Keratinocyte (primary cell): ENCODE measurements at regions not wholly inside any gene's neighbourhood (a gene's known extent, or its start where the extent isn't known, plus 50 kb on each side); places are given as distances from the start of the nearest gene placed in this dataset.

Experiments
- EZH2 ChIP-seq: IDR thresholded peaks from one replicate; pipeline ENCODE4 v1.6.1; 2012; ENCODE audit warnings: inconsistent platforms, mild to moderate bottlenecking, low read length, moderate library complexity
- TF ChIP-seq, protein P1 (sequence below), 3 experiments: IDR thresholded peaks in 1 of 3; conservative IDR thresholded peaks in 1 of 3; optimal IDR thresholded peaks in 1 of 3; 2 replicates in 2 of 3; 3 replicates in 1 of 3; pipeline versions ENCODE3 to v1.5.1; 2011; ENCODE audit warnings: low read length in 3 of 3, mild to moderate bottlenecking in 3 of 3, moderate library complexity in 2 of 3, control low read depth in 1 of 3, inconsistent platforms in 1 of 3; ENCODE audit not compliant: insufficient read depth in 2 of 3; ENCODE audit errors: extremely low read depth in 1 of 3

DNA sequence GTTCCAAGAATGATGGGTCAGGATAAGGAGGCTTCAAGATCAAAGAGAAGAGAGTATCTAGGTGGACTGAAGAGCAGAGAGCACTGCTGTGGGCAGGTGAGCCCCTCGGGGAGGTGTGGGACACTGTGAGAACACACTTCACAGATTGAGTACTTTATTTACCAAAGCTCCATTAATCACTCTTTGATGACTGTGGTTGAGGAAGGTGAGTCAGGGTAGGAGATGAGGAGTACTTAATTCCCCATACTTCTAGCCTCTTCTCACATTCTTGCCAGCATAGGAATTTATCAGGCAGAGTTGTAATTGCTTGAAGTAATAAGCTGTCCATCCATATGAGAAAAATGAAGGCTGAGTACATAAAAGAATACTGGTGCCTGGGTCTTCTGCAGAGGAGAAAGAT, 375.3 kb downstream of the PCDH10 start:
- TF ChIP-seq, protein P1, sequence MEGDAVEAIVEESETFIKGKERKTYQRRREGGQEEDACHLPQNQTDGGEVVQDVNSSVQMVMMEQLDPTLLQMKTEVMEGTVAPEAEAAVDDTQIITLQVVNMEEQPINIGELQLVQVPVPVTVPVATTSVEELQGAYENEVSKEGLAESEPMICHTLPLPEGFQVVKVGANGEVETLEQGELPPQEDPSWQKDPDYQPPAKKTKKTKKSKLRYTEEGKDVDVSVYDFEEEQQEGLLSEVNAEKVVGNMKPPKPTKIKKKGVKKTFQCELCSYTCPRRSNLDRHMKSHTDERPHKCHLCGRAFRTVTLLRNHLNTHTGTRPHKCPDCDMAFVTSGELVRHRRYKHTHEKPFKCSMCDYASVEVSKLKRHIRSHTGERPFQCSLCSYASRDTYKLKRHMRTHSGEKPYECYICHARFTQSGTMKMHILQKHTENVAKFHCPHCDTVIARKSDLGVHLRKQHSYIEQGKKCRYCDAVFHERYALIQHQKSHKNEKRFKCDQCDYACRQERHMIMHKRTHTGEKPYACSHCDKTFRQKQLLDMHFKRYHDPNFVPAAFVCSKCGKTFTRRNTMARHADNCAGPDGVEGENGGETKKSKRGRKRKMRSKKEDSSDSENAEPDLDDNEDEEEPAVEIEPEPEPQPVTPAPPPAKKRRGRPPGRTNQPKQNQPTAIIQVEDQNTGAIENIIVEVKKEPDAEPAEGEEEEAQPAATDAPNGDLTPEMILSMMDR (optimal IDR thresholded peaks at IDR 0.05 in 1 of 3, IDR thresholded peaks at IDR 0.05 in 1 of 3, conservative IDR thresholded peaks at IDR 0.05 in 1 of 3; ENCODE audit: extremely low read depth in 1 of 3, insufficient read depth in 2 of 3, low read length in 3 of 3) = no peak
- TF ChIP-seq EZH2 = no peak
